Ishikawa (cell line): ENCODE measurements at regions not wholly inside any gene's neighbourhood (a gene's known extent, or its start where the extent isn't known, plus 50 kb on each side); places are given as distances from the start of the nearest gene placed in this dataset.

Source experiments
- CEBPB ChIP-seq: IDR thresholded peaks from 2 replicates; pipeline ENCODE4 v1.6.1; 2012
- EGR1 ChIP-seq: IDR thresholded peaks from 2 replicates; pipeline ENCODE4 v1.6.1; 2012
- EP300 ChIP-seq: IDR thresholded peaks from 2 replicates; pipeline ENCODE4 v1.6.1; 2012; ENCODE audit warnings: borderline replicate concordance
- MAX ChIP-seq: IDR thresholded peaks from 2 replicates; pipeline ENCODE4 v1.6.1; 2012
- RAD21 ChIP-seq: IDR thresholded peaks from 2 replicates; pipeline ENCODE4 v1.6.1; 2012; ENCODE audit warnings: low read depth
- REST ChIP-seq: IDR thresholded peaks from 2 replicates; pipeline ENCODE4 v1.6.1; 2012; ENCODE audit warnings: low read depth, mild to moderate bottlenecking
- TAF1 ChIP-seq: IDR thresholded peaks from 2 replicates; pipeline ENCODE4 v1.6.1; 2012; ENCODE audit warnings: low read depth, mild to moderate bottlenecking
- TF ChIP-seq, protein P1 (sequence below): IDR thresholded peaks from 2 replicates; pipeline ENCODE4 v1.6.1; 2012

DNA sequence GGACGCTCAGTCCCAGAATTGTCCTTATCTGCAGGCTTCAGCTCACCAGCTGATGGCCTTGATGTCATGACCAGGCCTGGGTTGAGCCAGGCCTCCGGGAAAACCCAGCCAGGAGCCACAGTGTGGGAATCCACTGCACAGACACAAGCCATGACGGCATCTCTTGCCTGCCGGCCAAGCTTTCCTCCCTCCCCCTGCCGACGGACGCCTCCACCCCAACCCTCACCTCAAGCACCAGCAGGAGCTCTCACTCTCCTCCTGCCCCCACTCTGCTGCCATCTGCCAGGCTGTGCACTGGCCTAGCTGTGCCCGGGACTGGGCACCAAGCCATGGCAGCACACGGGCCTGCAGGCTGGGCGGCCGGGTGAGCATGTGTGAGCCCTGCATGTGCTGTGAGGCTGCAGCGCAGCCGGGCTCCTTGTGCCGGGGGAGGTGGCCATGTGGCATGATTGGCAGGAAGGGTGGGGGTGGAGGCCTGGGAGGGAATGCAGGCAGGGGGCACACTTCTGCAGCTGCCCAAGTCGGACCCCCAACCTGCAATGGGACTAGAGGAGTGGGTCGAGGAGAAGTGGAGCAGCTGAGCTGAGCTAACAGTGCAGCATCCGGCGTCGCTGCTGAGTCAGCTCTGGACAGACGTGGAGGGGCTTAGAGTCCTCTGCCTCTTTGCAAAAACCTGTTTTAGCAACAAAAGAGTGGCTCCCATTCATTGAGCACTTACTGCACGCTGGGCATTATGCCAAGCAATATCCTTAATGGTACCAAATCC lies 268.5 kb downstream of the CBLN1 start:
- TF ChIP-seq MAX (no peak), EGR1 (no peak), RAD21 (no peak), TAF1 (no peak), REST (no peak), EP300 (no peak), CEBPB (no peak)
- TF ChIP-seq, protein P1, sequence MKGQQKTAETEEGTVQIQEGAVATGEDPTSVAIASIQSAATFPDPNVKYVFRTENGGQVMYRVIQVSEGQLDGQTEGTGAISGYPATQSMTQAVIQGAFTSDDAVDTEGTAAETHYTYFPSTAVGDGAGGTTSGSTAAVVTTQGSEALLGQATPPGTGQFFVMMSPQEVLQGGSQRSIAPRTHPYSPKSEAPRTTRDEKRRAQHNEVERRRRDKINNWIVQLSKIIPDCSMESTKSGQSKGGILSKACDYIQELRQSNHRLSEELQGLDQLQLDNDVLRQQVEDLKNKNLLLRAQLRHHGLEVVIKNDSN: no peak
